ENCODE measurements at regions not wholly inside any gene's neighbourhood (a gene's known extent, or its start where the extent isn't known, plus 50 kb on each side); places are given as distances from the start of the nearest gene placed in this dataset.

GRCh38 chr6:160899671-160900430 is 91.7 kb upstream of the MAP3K4 start:
- no peak for DNase-seq

GRCh38 chr6:160911949-160912348 is 79.6 kb upstream of the MAP3K4 start:
- DNase-seq = no peak

GRCh38 chr6:160912411-160912810 is 79.2 kb upstream of the MAP3K4 start:
- no peak for DNase-seq

- DNase-seq = no peak
Measured at GRCh38 chr6:160917572-160917971, 74.0 kb upstream of the MAP3K4 start.

GRCh38 chr6:160919723-160920440 is 71.7 kb upstream of the MAP3K4 start:
- no peak for DNase-seq

GRCh38 chr6:160921095-160921494 is 70.5 kb upstream of the MAP3K4 start:
- no peak for DNase-seq

- no peak for DNase-seq
Measured at GRCh38 chr6:160926281-160927276, 65.0 kb upstream of the MAP3K4 start.

- no peak for DNase-seq
Measured at GRCh38 chr6:160927416-160927815, 64.2 kb upstream of the MAP3K4 start.

- DNase-seq = no peak
Measured at GRCh38 chr6:160929361-160929760, 62.2 kb upstream of the MAP3K4 start.

- no peak for DNase-seq
Measured at GRCh38 chr6:160929831-160930230, 61.7 kb upstream of the MAP3K4 start.

- peak; percentile 36 to 56 for DNase-seq
Measured at GRCh38 chr6:160930547-160931377, 60.8 kb upstream of the MAP3K4 start.

GRCh38 chr6:160931378-160932310 is 59.9 kb upstream of the MAP3K4 start:
- no peak for DNase-seq

- no peak for DNase-seq
Measured at GRCh38 chr6:160933256-160933655, 58.3 kb upstream of the MAP3K4 start.

- DNase-seq = no peak
Measured at GRCh38 chr6:160934157-160934556, 57.4 kb upstream of the MAP3K4 start.

GRCh38 chr6:160940197-160940596 is 51.4 kb upstream of the MAP3K4 start:
- DNase-seq = no peak
